ENCODE measurements at regions not wholly inside any gene's neighbourhood (a gene's known extent, or its start where the extent isn't known, plus 50 kb on each side); places are given as distances from the start of the nearest gene placed in this dataset.
"Not testable (repeated sequence)": the region's sequence is repeated elsewhere in the genome, so short reads cannot be mapped to it uniquely, and the experiment has no call there.

- no peaks in the 10 kb centered on the region for H3K36me3 Mint-ChIP-seq (ENCODE audit: low read depth)
- no peaks in the 10 kb centered on the region for H3K4me1 Mint-ChIP-seq
- no peaks in the 10 kb centered on the region for H3K27me3 Mint-ChIP-seq (ENCODE audit: low read depth, poor library complexity)
- no peak for DNase-seq
- no peak for TF ChIP-seq CTCF (IDR thresholded peaks at IDR 0.05)
- H3K27ac Mint-ChIP-seq = no peak overlapping the region
- no peaks in the 10 kb centered on the region for H3K9me3 Mint-ChIP-seq
- no peak overlapping the region for H3K4me3 Mint-ChIP-seq
These were observed 1335.1 kb upstream of the ALCAM start for GRCh38 chr3:104031598-104031997.

GRCh38 chr3:104032283-104032682 lies 1334.4 kb upstream of the ALCAM start:
- no peak for DNase-seq
- Mint-ChIP-seq H3K27ac (no peak overlapping the region), H3K27me3 (ENCODE audit: low read depth, poor library complexity) (no peaks in the 10 kb centered on the region), H3K4me1 (no peaks in the 10 kb centered on the region), H3K4me3 (no peak overlapping the region), H3K9me3 (no peaks in the 10 kb centered on the region), H3K36me3 (ENCODE audit: low read depth) (no peaks in the 10 kb centered on the region)
- TF ChIP-seq CTCF (IDR thresholded peaks at IDR 0.05) = no peak

- Mint-ChIP-seq H3K36me3 (ENCODE audit: low read depth) (no peaks in the 10 kb centered on the region), H3K9me3 (peaks cover 6% of the 10 kb centered on the region), H3K4me1 (no peaks in the 10 kb centered on the region), H3K27me3 (ENCODE audit: low read depth, poor library complexity) (no peaks in the 10 kb centered on the region), H3K4me3 (no peak overlapping the region), H3K27ac (no peak overlapping the region)
- no peak for DNase-seq
- no peak for TF ChIP-seq CTCF (IDR thresholded peaks at IDR 0.05)
These were observed 1325.8 kb upstream of the ALCAM start for GRCh38 chr3:104040896-104041295.

- H3K27me3 Mint-ChIP-seq (ENCODE audit: low read depth, poor library complexity); H3K9me3 Mint-ChIP-seq; H3K4me1 Mint-ChIP-seq; H3K36me3 Mint-ChIP-seq (ENCODE audit: low read depth); DNase-seq; H3K4me3 Mint-ChIP-seq; H3K27ac Mint-ChIP-seq: not testable (repeated sequence)
These were observed 1323.6 kb upstream of the ALCAM start for GRCh38 chr3:104043001-104043543.

- no peak for DNase-seq
- H3K9me3 Mint-ChIP-seq = no peaks in the 10 kb centered on the region
- H3K4me3 Mint-ChIP-seq = no peak overlapping the region
- H3K27ac Mint-ChIP-seq = no peak overlapping the region
- no peaks in the 10 kb centered on the region for H3K4me1 Mint-ChIP-seq
- no peaks in the 10 kb centered on the region for H3K27me3 Mint-ChIP-seq (ENCODE audit: low read depth, poor library complexity)
- TF ChIP-seq CTCF (IDR thresholded peaks at IDR 0.05) = no peak
- no peaks in the 10 kb centered on the region for H3K36me3 Mint-ChIP-seq (ENCODE audit: low read depth)
These were observed 1322.7 kb upstream of the ALCAM start for GRCh38 chr3:104044002-104044401.

GRCh38 chr3:104066658-104067057 lies 1300.1 kb upstream of the ALCAM start:
- Mint-ChIP-seq H3K27me3 (ENCODE audit: low read depth, poor library complexity) (no peaks in the 10 kb centered on the region), H3K4me1 (no peaks in the 10 kb centered on the region), H3K36me3 (ENCODE audit: low read depth) (no peaks in the 10 kb centered on the region), H3K9me3 (peaks cover 3% of the 10 kb centered on the region), H3K4me3 (no peak overlapping the region), H3K27ac (no peak overlapping the region)
- no peak for TF ChIP-seq CTCF (IDR thresholded peaks at IDR 0.05)
- no peak for DNase-seq
